HG02642 (cell line): ENCODE measurements at regions not wholly inside any gene's neighbourhood (a gene's known extent, or its start where the extent isn't known, plus 50 kb on each side); places are given as distances from the start of the nearest gene placed in this dataset.

Experiments
- ATAC-seq: cut with Tn5 transposase; IDR thresholded peaks from one replicate; pipeline ENCODE4 v1.9.1; 2021; ENCODE audit warnings: mild to moderate bottlenecking; ENCODE audit not compliant: unreplicated experiment, poor library complexity

DNA sequence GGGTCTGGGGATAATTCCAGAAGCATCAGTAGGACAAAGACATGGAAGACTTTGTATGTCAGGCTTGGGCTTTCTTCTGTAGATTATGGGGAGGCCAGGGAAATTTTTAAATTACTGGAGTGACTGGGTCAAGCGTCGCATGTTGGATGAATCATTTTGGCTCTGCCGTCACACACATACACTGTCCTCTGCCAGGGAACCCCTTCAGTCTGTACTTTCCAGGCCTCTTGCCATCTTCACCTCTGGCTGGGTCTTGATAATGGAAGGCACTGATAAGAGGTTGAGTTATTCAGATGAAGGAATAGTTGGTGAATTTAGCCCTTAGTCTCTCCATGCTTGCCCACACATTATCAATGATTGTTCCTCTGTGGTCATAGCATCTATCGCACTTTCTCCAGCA is 895.1 kb upstream of the CELF4 start:
- no peak for ATAC-seq

DNA sequence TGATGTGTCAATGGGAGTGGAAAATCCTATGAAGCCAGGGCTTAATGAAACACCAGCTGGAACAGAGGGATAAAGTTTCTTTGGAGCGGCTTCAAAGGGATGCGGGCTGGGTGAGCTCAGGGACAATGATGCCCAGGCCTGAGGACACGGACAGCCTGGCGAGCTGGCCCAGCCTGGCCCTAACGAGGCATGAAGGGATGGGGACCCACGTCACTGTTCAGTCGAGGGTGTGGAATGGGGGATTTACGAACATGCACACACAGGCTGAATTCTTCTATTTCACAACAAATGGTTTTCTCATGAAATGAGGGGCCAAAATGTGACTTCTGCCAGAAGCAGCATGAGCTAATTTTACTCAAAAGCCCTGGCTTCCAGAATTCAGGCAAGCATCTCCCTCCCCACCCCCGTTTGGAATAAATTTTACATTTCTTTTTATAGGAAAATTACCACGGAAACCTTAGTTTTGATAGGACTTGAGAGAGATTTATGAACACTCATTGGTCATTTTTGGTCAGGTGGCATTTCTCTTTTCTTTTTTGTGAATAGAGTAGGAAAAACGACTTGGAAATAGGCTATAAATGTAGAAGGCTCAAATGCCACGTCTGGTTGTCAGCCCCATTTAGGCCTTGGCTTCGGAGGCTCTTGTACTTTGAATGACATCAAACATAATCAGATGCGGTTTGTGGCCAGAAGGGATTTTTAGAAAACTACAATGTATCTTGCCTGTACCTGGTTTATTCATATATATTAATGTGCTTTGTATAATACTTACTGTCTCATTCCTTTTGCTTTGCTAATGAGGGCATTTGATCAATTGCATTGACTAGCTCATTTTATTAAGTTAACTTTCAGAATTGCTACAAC is 893.8 kb upstream of the CELF4 start:
- no peak for ATAC-seq

DNA sequence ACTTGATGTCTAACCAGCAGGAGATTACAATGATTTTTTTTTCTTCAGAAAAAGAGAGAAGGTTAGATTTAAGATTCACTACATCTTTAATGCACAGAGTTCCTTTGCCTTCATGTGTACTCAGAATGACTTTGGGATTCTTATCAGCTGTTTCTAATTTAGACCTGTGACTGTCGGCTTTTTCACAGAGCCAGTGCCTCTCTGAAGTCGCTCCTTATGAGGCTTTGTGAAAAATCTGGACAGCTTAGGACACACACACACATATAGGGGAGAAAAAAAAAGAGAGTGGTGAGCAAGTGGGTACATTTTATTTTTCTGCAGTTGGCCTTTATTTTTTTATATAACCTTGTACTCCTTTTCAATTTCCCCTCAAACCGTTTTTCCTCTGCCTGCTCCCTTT is 893.1 kb upstream of the CELF4 start:
- ATAC-seq: no peak

DNA sequence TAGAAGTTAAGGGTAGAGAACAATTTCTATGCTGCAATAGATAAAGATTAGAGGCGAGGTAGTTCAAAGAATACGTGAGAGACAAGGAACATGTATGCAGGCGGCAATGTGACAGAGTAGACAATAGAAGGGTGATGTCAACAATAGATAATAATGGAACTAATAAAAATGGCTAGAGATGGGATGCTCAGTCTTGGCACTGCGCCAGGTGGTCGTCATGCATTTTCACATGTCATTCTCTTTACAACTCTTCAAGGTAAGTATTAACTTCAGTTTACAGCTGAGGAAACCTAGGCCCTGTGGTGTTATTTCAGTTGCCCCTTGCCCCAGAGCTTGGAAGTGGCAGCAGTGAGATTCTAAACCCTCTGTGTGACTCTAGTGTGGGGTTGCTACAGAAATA is 890.7 kb upstream of the CELF4 start:
- ATAC-seq: no peak

DNA sequence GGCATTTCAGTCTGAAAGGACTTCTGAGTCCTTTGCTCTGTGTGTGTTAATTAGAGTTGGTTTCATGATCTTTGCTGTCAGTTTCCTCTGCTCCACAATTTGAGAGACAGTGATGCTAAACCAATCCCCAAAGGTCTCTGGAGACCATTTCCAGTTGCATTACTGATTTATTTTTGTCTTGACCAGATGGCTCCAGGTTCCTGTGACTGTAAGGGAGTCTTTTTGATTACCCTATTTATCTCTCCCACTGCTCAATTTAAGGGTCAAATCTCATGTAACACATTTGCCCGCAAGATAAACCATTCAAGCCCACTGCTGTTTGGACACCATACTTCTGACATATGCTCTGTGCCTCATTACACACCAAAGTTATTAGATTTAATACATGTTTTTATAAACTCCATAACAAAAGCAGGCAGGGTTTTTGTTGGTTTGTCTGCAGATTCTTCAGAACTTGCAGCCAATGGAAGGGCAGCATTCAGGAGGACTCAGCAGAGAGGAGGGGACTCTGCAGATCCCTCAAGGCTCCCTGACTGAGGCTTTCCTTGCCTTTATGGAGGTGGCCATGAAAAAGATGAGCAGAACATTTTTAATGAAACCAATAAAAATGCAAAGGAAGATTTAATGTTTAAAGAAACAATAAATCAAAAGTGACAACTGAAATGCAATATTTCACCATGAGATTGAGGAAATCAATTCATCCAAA is 889.3 kb upstream of the CELF4 start:
- no peak for ATAC-seq

DNA sequence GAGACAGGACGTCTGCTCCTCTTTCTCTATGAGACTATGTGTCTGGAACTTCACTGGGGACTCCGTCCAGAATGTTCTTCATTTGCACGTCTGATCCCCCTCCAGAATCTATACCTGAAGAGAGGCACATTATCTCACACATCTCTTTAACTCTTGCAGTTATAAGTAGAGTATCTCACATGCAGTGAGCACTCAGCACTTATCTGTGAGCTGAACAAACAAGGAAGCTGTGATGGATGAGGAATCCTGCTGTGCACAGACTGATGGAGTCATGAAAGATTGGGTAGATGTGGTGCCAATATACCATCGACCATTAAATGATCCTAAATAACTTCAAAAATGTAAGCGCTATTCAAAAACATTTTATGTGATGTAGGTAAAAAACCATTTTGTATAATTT is 888.3 kb upstream of the CELF4 start:
- ATAC-seq: no peak

DNA sequence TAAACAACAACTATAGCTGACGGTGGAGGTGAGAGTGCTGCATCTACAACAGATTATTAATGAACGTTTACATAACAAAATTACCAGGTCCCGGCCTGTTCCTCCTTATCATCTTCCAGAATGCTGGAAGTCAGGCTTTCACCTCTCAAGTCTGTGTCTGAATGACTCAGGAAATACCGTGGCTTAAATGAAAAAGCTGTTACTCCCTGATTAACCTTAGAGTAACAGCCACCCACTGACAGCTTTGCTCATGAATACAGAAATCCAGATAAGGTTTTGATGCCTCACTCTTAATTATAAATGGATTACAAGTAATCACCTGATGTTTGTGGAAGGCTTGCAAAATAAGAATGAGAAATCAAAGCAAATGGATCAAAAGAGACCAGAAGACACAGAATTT is 885.3 kb upstream of the CELF4 start:
- ATAC-seq: no peak

DNA sequence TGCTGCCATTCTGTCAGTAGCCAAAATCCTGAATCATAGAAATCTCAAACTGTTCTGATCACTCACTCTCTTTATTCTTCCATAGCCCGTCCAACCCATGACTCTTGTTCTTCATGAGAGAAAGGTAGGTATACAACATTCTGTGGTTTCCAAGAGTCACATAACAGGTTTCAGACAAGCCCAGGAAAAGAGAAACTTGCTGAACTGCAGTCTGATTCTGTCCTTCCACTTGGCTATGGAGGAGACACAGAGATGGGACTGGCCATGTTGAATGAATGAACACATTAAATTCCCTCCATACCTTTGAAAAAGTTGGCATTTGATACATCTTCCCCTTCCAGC is 880.2 kb upstream of the CELF4 start:
- ATAC-seq: no peak

DNA sequence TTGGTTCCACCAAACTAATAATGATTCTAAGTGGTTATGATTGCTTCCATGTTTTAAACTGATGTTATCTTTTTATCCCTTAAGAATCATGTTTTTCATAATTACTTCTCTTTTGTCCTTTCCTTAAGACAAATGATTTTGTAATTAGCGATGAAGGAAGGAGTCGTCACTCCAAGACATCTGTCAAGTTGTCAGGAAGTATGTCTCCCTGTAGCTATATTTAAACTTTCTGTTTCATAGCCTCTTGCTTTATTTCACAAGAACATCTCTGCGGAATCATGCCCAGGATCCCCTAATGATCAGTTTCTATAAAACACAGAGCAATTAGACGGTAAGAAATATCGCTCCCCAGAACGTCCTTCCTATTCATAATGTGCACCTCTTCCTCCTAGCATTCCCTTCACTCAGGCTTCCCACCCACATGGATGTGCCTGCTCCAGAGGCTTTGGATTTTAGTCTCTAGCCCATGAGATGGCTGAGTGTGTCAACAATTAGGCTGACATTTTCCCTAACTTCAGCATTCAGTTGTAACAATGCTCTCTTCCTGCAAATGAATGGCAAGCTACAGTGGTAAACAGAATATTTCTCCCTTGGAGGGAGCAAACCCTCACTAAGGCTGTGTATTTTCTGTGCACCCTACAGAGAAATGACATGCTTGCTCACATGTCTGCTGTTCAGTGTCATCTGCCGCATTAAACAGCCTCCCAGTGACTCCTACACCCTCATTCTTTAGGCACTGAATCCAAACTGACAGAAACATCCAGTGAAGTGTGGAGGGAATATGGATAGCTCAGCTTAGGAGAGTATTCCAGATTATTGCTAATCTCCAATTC is 879.6 kb upstream of the CELF4 start:
- no peak for ATAC-seq

DNA sequence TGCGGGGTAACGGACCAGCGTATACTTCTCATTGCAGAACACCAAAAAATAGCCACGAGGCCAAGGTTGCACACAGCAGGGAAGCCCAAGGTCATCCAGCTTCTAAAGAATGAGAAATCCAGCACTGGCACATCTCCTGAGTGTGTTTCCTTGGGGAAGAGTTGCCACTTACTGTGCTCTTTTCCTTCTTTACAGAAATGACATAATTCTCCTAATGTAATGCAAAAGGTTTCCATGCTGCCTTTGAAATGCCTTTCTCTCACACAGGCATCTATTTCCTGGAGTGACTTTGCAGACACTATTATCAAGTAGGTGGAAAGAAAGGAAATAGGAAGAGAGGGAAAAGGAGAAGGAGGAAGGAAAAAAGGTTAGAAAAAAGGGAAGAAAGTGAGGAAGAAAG is 862.1 kb upstream of the CELF4 start:
- ATAC-seq: no peak

DNA sequence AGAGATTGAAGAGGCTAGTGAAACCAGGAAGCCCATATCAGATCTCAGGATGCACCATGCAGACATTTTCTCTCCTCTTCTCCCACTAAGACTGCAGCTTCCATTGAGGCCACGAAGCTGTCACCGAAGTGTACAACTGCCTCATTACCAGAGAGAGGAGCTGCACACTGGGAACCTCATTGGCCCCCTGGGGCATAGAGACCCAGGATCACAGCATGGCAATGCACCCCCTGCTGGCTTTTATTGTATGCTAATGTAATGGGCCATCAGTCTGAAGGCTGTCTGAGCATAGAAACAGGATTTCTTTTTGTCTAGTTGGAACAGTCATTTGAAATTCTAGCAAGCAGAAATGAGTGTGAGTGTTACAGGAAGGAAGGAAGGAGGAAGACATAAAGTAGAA is 861.6 kb upstream of the CELF4 start:
- ATAC-seq: no peak

DNA sequence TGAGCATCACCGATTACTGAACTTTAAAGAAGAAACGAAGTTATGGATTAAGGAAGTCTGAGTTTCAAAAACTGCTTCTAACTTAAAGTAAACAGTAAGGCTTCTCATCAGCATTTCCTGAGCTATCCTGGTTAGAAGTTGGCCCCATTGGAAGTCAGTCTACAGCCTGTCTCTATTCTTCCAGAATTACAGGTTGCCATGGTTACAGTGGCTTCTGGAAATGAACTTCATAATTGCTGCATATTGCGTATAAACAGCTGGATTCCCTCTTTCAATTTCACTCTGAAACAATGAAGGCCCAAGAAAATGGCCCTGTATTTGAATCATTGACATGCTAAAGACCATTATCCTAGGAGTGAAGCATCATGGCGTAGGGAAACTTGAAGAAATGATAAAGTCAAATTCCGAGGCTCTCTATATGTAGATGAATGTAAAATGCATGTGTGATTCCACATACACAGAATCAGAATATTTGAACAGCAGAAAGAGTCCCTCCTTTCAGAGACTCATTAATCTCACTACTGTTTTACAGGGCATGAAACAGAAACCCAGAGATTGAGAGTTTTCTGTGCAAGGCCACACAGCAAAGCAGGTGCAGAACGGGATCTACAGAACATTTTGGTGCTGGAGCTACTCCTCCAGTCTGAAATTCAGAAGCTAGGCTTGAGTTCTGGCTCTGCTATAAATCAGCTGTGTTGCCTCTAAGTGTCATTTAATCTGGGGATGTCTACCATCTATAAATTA is 856.4 kb upstream of the CELF4 start:
- no peak for ATAC-seq

DNA sequence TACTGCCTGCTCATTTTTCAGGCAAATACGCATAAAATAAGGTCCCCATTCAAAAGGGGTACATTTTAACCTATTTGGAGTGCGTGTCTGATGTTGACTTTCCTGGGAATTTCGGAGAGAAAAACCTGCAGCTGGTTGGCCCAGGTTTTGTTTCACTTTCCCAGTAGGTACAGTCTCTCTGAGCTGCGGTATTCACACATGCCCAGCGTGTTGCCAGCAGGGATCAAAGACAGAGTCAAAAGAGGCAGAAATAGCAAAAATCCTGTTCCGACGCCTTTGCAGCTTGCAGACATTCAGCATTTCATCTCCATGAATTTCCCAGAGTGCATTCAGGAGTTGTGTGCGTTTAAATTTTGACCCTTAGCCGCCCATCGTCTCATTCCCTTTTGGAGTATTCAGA is 855.4 kb upstream of the CELF4 start:
- no peak for ATAC-seq

DNA sequence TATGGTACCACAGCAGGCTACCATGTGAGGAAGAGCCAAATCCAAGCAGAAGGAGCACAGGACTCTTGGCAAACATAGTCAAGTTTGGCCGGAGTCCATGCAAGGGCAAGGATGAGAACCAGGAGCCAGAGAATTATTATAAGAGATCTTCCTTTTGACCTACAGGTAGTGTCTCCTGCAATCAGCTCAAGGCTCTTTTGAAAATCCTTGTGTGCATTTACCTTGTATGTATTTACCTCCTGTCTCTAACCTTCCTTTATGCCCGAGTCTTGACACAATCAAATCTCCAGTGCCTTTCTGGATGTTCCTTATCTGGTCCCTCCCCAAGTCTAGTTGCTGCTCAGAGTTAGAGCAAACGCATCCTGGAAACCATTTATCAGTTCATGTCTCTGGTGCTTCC is 855.0 kb upstream of the CELF4 start:
- no peak for ATAC-seq

DNA sequence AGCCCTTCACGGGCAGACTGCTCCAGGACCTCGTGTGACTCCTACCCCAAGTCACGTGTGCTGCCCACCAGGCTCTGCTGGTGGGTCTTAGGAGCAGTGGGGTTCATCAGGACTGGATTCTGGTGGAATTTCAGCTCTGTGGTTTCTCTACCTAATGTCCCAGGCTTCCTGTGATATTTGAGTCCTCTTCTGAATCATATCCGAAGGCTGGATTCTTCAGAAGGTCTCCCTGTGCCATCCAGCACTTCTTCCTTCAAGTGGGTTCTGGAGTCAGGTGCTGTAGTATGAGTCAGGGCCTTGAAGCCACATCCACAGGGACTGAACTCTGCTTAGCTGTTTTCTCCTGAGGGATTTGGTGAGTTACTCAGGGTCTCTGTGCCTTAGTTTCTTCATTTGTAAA is 850.2 kb upstream of the CELF4 start:
- no peak for ATAC-seq

DNA sequence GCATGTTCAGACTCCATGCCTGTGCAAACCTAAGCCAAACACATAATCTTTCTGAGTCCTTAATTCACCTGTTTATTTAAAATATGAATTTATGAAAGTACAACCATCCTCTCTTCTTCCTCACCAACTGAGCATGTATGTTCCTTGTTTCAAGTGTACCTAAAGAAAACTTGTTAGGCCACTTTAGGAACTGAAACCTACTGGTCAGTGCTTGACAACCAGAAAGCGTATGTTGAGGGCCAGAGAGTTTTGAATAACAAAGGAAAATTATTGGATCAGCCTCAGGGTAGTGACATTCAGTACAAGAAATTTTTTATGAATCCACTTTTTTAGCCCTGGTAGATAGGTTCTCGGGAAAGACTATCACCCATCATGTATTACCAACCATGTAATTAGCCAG is 847.6 kb upstream of the CELF4 start:
- ATAC-seq: no peak

DNA sequence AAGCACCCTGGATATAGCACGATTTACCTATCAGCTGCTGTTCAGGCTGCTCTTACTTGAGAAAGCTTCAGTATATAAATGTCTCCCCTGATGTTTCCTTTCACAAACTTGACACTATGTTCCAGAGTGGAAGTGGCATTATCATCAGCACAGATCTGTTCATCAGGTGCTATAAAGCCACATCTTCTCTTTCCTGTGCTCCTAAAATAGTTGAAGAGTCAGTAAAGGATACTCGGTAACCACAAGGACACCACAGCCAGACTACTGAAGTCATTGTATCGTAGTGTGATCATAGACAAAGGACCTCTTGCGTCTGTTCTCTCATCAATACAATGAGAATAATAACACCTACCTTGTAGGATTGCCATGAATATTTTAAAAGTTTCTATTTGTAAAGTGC is 841.0 kb upstream of the CELF4 start:
- ATAC-seq: no peak

DNA sequence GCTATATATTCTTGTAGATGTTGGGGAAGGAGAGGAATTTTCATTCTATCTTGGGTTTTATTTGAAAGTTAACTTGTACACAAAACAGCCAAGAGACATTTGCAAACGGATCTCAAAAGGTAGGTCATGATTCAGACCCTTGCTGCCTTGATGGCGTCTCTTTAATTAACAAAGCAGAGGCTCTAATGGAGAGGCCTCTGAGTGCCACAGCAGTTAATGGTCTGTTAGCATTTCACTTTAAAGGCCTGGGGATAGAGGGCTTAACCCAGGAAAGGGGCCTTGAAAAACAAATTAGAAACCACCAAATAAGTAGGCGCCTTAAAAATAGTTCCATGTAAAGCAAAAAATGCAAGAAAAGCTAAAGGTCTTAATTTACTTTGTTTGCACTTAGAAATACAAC is 836.9 kb upstream of the CELF4 start:
- no peak for ATAC-seq

DNA sequence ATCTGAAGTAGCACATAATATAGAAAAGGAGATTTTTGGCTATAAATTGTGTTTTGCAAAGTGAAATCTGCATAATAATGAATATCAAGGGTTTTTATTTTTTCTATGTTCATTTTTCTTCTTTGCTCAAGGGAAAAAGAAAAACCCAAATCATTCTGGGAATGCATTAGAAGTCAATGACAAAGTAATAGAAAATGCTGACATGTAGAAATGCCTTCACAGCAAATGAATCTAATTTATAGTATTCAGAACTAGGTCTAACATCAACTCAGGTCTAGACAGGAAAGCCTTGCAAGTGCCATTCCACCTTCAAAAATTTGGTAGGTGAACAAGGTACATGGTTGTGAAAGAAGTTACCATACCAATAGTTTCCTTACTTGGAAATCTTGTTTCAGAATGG is 831.5 kb upstream of the CELF4 start:
- no peak for ATAC-seq

DNA sequence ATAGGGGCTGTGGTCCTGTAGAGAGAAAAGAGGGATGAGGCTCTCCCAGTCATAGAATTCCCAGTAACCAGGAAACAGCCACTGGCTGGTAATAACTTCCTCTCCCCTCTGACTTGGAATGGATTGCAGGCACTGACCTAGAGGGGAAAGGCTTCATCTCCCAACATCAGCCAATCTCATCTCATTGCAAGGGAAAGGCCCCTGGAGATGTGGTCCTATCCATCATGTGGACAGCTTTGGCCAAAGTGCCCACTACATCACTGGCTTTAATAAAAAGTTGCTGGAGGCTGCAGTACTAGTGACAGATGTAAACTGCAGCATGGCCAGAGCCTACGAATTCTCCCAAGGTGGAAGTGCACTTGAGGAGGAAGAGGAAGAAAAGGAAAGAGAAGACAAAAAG is 820.5 kb upstream of the CELF4 start:
- ATAC-seq: no peak
